Suprapubic skin (tissue), 4 donors: ENCODE measurements at regions not wholly inside any gene's neighbourhood (a gene's known extent, or its start where the extent isn't known, plus 50 kb on each side); places are given as distances from the start of the nearest gene placed in this dataset.

ENCODE experiments used
- CTCF ChIP-seq, 2 donors: fragments of 200-600 bp in 1 of 2; fragments of 450-650 bp in 1 of 2; sonication (generic) in 1 of 2; IDR thresholded peaks; one replicate each; pipeline ENCODE4 v1.5.1; 2016 to 2019; ENCODE audit warnings: antibody characterized with exemption in 2 of 2, mild to moderate bottlenecking in 1 of 2, moderate library complexity in 1 of 2
- POLR2A ChIP-seq, 2 donors: fragments of 450-650 bp; IDR thresholded peaks; one replicate each; pipeline ENCODE4 v1.6.1; 2017; ENCODE audit warnings: antibody characterized with exemption in 2 of 2, mild to moderate bottlenecking in 2 of 2, moderate library complexity in 2 of 2
- POLR2AphosphoS5 ChIP-seq, 3 donors: sonication (generic); formaldehyde crosslinking; IDR thresholded peaks; one replicate each; pipeline ENCODE4 v1.6.1; 2017; ENCODE audit warnings: antibody characterized with exemption in 3 of 3

- TF ChIP-seq POLR2A (IDR thresholded peaks at IDR 0.05) (no peak), CTCF (IDR thresholded peaks at IDR 0.05) (no peak), POLR2AphosphoS5 (IDR thresholded peaks at IDR 0.05) (no peak)
Observed at GRCh38 chr5:82753374-82753773, 323.8 kb downstream of the TMEM167A start.
